ENCODE measurements at regions not wholly inside any gene's neighbourhood (a gene's known extent, or its start where the extent isn't known, plus 50 kb on each side); places are given as distances from the start of the nearest gene placed in this dataset.

- TF ChIP-seq CTCF (CRISPR knock-in tag; IDR thresholded peaks at IDR 0.05) = no peak
- TF ChIP-seq ZBTB49 (CRISPR knock-in tag; IDR thresholded peaks at IDR 0.05; ENCODE audit: borderline replicate concordance) = no peak
- no peak for TF ChIP-seq ZNF10 (CRISPR knock-in tag; IDR thresholded peaks at IDR 0.05; ENCODE audit: borderline replicate concordance, low read depth)
- no peak for TF ChIP-seq ZNF720 (CRISPR knock-in tag; IDR thresholded peaks at IDR 0.05)
- no peak for TF ChIP-seq ZNF773 (CRISPR knock-in tag; IDR thresholded peaks at IDR 0.05; ENCODE audit: borderline replicate concordance)
- TF ChIP-seq, protein P1, sequence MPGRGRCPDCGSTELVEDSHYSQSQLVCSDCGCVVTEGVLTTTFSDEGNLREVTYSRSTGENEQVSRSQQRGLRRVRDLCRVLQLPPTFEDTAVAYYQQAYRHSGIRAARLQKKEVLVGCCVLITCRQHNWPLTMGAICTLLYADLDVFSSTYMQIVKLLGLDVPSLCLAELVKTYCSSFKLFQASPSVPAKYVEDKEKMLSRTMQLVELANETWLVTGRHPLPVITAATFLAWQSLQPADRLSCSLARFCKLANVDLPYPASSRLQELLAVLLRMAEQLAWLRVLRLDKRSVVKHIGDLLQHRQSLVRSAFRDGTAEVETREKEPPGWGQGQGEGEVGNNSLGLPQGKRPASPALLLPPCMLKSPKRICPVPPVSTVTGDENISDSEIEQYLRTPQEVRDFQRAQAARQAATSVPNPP (CRISPR knock-in tag; IDR thresholded peaks at IDR 0.05) = no peak
- no peak for TF ChIP-seq TERF1 (CRISPR knock-in tag; IDR thresholded peaks at IDR 0.05)
- TF ChIP-seq ZNF761 (CRISPR knock-in tag; conservative IDR thresholded peaks at IDR 0.05) = no peak
- no peak for TF ChIP-seq MTA1 (CRISPR knock-in tag; IDR thresholded peaks at IDR 0.05; ENCODE audit: borderline replicate concordance)
- TF ChIP-seq ZSCAN20 (CRISPR knock-in tag; IDR thresholded peaks at IDR 0.05; ENCODE audit: borderline replicate concordance) = no peak
- no peak for TF ChIP-seq YY1 (IDR thresholded peaks at IDR 0.05; ENCODE audit: insufficient read depth, insufficient replicate concordance, low read depth, low read length)
Measured at GRCh38 chr13:65091031-65091430, 2139.1 kb downstream of the PCDH9 start.
